Activated CD8-positive, alpha-beta T cell treated with anti-CD3 and anti-CD28 coated beads for 36 hours (primary cell): ENCODE measurements at regions not wholly inside any gene's neighbourhood (a gene's known extent, or its start where the extent isn't known, plus 50 kb on each side); places are given as distances from the start of the nearest gene placed in this dataset.

Experiments used
- ATAC-seq: fragments of 200-7000 bp; cut with Tn5 transposase; one replicate; pipeline ENCODE4 v1.10.0; 2021; ENCODE audit warnings: mild to moderate bottlenecking, moderate library complexity
- CTCF ChIA-PET: fragments of 350-600 bp; sonication (Branson Sonifier 250); formaldehyde crosslinking; loops from one replicate; lab custom pipeline; 2021; ENCODE audit warnings: antibody characterized with exemption; lab: Charles Lee
- POLR2A ChIA-PET: fragments of 350-600 bp; sonication (Branson Sonifier 250); formaldehyde crosslinking; loops from one replicate; lab custom pipeline; 2021; ENCODE audit warnings: antibody characterized with exemption; lab: Charles Lee
- DNase-seq: peaks from one replicate; pipeline ENCODE4 v3.0.0-alpha.2; 2020
- H3K27ac Mint-ChIP-seq: one replicate; pipeline ENCODE4 v1.8.0; 2021; ENCODE audit warnings: mild to moderate bottlenecking, mixed read lengths
- H3K27me3 Mint-ChIP-seq: one replicate; pipeline ENCODE4 v1.8.0; 2021; ENCODE audit warnings: mixed read lengths
- H3K36me3 Mint-ChIP-seq: one replicate; pipeline ENCODE4 v1.8.0; 2021; ENCODE audit warnings: low read depth, mixed read lengths
- H3K4me1 Mint-ChIP-seq: one replicate; pipeline ENCODE4 v1.8.0; 2021; ENCODE audit warnings: low read depth, mixed read lengths
- H3K4me3 Mint-ChIP-seq: one replicate; pipeline ENCODE4 v1.8.0; 2021; ENCODE audit warnings: mild to moderate bottlenecking, moderate library complexity, mixed read lengths
- H3K9me3 Mint-ChIP-seq: one replicate; pipeline ENCODE4 v1.8.0; 2021; ENCODE audit warnings: mixed read lengths
- intact Hi-C: fragments of 100-400 bp; cut with micrococcal nuclease; formaldehyde crosslinking; loops from one replicate; pipeline ENCODE4 v1.10.0; 2022
- TF ChIP-seq, protein P1 (sequence below): fragments of 200-600 bp; IDR thresholded peaks from one replicate; pipeline ENCODE4 v1.8.0; 2022; ENCODE audit warnings: antibody characterized with exemption, mild to moderate bottlenecking

DNA sequence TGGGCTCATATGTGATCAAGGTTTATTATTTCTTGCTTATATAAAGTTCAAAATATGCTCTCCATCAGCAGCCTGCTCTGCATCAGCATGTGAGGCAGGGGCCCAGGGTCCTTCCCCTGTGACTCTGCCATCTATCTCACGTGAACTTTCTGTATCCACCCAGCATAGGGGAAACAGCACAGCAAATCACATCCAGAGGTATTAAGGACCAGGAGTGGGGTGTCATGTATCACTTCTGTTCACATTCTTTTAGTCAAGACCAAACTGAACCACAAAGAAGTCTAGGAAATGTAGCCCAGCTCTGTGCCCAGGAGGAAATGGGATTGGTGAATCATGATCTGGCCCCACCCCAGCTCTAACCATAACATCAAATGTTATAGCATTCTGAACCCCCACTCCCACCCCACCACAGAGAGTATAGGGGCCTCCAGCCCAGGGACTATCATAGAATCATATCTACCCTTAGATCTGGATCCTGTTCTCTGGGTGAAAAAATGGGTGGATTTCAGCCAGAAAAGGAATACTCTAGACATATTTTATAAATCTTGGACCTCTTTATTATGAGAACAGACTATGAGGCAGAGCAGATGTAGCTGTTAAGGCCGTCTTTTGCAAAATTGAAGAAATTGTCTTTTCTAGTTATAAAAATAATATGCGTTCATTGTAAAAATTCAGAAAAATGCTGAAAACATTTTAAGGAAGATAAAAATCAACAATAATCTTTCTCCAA lies 473.7 kb downstream of the ARHGEF28 start:
- ATAC-seq (no peak), DNase-seq (no peak)
- CTCF ChIA-PET = no interaction called here
- TF ChIP-seq, protein P1, sequence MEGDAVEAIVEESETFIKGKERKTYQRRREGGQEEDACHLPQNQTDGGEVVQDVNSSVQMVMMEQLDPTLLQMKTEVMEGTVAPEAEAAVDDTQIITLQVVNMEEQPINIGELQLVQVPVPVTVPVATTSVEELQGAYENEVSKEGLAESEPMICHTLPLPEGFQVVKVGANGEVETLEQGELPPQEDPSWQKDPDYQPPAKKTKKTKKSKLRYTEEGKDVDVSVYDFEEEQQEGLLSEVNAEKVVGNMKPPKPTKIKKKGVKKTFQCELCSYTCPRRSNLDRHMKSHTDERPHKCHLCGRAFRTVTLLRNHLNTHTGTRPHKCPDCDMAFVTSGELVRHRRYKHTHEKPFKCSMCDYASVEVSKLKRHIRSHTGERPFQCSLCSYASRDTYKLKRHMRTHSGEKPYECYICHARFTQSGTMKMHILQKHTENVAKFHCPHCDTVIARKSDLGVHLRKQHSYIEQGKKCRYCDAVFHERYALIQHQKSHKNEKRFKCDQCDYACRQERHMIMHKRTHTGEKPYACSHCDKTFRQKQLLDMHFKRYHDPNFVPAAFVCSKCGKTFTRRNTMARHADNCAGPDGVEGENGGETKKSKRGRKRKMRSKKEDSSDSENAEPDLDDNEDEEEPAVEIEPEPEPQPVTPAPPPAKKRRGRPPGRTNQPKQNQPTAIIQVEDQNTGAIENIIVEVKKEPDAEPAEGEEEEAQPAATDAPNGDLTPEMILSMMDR = no peak
- Mint-ChIP-seq H3K27ac (no peak overlapping the region), H3K27me3 (peaks cover 6% of the 10 kb centered on the region), H3K4me1 (no peaks in the 10 kb centered on the region), H3K4me3 (no peak overlapping the region), H3K36me3 (no peaks in the 10 kb centered on the region), H3K9me3 (no peaks in the 10 kb centered on the region)
- POLR2A ChIA-PET = no interaction called here
- intact Hi-C loops = no loop called here

DNA sequence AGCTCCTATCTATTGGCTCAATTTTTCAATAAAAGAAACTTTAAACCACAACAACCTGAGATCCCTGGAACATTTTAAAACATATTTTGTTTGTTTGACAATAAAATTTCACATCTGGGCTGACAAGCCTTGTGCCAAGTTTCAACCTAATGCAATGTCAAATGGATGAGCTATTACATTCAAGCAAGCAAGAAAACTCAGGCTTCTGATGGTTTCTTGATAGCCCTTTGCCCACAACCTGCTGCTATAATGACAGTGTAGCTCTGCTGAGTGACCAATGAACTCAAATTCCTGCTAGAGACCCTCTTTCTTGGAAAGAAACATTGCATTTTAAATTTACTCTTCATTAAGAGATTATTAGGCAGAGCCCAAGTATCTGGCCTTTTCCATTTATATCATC lies 472.9 kb downstream of the ARHGEF28 start:
- intact Hi-C loops = no loop called here
- H3K36me3 Mint-ChIP-seq = no peaks in the 10 kb centered on the region
- TF ChIP-seq, protein P1 = no peak
- ChIA-PET POLR2A (no interaction called here), CTCF (no interaction called here)
- H3K4me1 Mint-ChIP-seq = no peaks in the 10 kb centered on the region
- no peak overlapping the region for H3K4me3 Mint-ChIP-seq
- no peak overlapping the region for H3K27ac Mint-ChIP-seq
- no peaks in the 10 kb centered on the region for H3K9me3 Mint-ChIP-seq
- ATAC-seq (no peak), DNase-seq (no peak)
- H3K27me3 Mint-ChIP-seq = peaks cover 6% of the 10 kb centered on the region

DNA sequence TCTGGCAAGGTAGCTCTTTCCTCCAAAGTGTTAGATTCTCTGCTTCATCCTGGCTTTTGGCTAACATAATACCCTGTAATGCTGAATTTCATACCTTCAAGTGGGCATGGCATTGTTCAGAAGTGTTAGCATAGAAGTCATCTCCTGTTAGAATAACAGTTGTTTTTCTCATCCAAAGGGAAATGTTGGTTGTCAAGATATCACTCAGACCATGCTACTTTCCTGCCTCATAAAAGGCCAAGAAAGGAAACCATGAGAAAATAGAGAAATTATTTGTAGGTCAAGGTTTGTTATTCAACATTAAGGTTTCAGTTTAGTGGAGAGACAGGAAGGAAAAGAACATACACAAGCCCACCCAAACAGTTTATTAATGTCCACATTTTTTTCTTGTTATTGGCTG lies 472.5 kb downstream of the ARHGEF28 start:
- TF ChIP-seq, protein P1 = no peak
- no peak for ATAC-seq
- peaks cover 4% of the 10 kb centered on the region for H3K27me3 Mint-ChIP-seq
- no peak for DNase-seq
- no peak overlapping the region for H3K4me3 Mint-ChIP-seq
- no peaks in the 10 kb centered on the region for H3K36me3 Mint-ChIP-seq
- POLR2A ChIA-PET = no interaction called here
- H3K9me3 Mint-ChIP-seq = no peaks in the 10 kb centered on the region
- no peaks in the 10 kb centered on the region for H3K4me1 Mint-ChIP-seq
- no peak overlapping the region for H3K27ac Mint-ChIP-seq
- intact Hi-C loops = no loop called here
- CTCF ChIA-PET = no interaction called here

DNA sequence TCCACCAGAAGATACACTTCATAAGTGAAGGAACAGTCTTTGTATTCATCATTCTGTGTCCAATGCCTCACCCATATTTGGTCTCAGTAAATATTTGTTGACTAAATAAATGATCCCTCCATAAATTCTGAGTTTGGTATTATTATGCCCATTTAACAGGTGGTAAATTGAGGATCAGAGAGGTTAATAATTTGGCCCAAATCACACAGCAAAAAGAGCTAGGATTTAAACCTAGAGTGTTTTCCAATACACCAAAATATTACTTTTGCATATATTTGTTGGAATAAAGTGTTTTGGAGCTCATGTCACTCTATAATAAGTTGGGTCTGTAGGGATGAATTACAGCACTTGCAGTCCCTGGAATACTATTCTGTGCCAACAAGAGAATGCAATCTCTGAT lies 470.3 kb downstream of the ARHGEF28 start:
- Mint-ChIP-seq H3K4me1 (no peaks in the 10 kb centered on the region), H3K27me3 (peaks cover 3% of the 10 kb centered on the region), H3K9me3 (no peaks in the 10 kb centered on the region), H3K36me3 (no peaks in the 10 kb centered on the region), H3K27ac (no peak overlapping the region), H3K4me3 (no peak overlapping the region)
- intact Hi-C loops = no loop called here
- ChIA-PET POLR2A (no interaction called here), CTCF (no interaction called here)
- TF ChIP-seq, protein P1 = no peak
- DNase-seq = no peak
- ATAC-seq = no peak

DNA sequence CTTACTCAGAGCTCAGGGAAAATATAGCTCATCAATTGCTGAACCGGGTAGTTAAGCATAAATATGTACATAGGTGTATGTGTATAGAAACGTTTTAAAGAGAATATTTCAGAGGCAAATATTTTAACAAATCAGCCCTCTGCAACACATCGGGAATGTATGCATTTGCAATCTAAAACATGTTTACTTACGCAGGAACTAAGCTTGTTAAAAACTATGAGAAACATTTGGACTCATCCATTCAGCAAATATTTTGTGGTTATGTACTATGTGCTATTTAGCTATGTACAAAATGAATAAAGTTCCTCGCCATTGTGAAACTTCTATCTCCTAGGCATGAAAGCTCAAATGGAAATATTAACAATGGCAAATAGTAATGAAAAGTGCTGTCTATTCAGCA lies 469.9 kb downstream of the ARHGEF28 start:
- no peaks in the 10 kb centered on the region for H3K36me3 Mint-ChIP-seq
- ATAC-seq (no peak), DNase-seq (no peak)
- TF ChIP-seq, protein P1 = no peak
- no peak overlapping the region for H3K27ac Mint-ChIP-seq
- H3K4me1 Mint-ChIP-seq = no peaks in the 10 kb centered on the region
- ChIA-PET POLR2A (no interaction called here), CTCF (no interaction called here)
- intact Hi-C loops = no loop called here
- H3K4me3 Mint-ChIP-seq = no peak overlapping the region
- no peaks in the 10 kb centered on the region for H3K9me3 Mint-ChIP-seq
- H3K27me3 Mint-ChIP-seq = peaks cover 3% of the 10 kb centered on the region
